Endothelial cell of umbilical vein (primary cell): ENCODE measurements at regions not wholly inside any gene's neighbourhood (a gene's known extent, or its start where the extent isn't known, plus 50 kb on each side); places are given as distances from the start of the nearest gene placed in this dataset.

Source experiments
- BruUV-seq: library from RNA; stranded (reverse); fragments of 400-500 nt; replicated peaks from 2 replicates; lab custom pipeline; 2021; lab: Mats Ljungman, UMichigan
- CTCF ChIA-PET: fragments of 300-600, 350-600 bp; sonication (Branson Sonifier 250); formaldehyde crosslinking; loops from one replicate; lab custom pipeline; 2021; ENCODE audit warnings: antibody characterized with exemption, inconsistent platforms; lab: Charles Lee
- POLR2A ChIA-PET: fragments of 300-600, 350-600 bp; sonication (Branson Sonifier 250); formaldehyde crosslinking; loops from one replicate; lab custom pipeline; 2021; ENCODE audit warnings: antibody characterized with exemption, inconsistent platforms; lab: Charles Lee
- DNase-seq: peaks from one replicate; pipeline ENCODE4 v3.0.0-alpha.2; 2011; ENCODE audit warnings: low read depth, low spot score
- FAIRE-seq: peaks from 2 replicates; lab custom pipeline; 2011; peaks lifted over from hg19 to GRCh38; lab: Jason Lieb, UNC
- H2AFZ ChIP-seq: 2 replicates; pipeline ENCODE4 v1.6.0; 2012; ENCODE audit warnings: low read depth, low read length, control low read depth, inconsistent platforms
- H3K27ac ChIP-seq: 2 replicates; pipeline ENCODE4 v1.5.1; 2011; ENCODE audit warnings: low read depth, mild to moderate bottlenecking, control low read depth, low read length, moderate library complexity; ENCODE audit not compliant: insufficient read depth
- H3K27me3 ChIP-seq, 2 experiments: 2 replicates each; pipeline versions ENCODE4 v1.6.0 to v1.6.1; 2011; ENCODE audit warnings: low read length in 2 of 2, mixed read lengths in 1 of 2; ENCODE audit not compliant: control insufficient read depth in 2 of 2, insufficient read depth in 2 of 2
- H3K36me3 ChIP-seq, 2 experiments: 2 replicates in 1 of 2; 3 replicates in 1 of 2; pipeline ENCODE4 v1.5.1; 2011; ENCODE audit warnings: low read length in 2 of 2, mild to moderate bottlenecking in 1 of 2, moderate library complexity in 1 of 2; ENCODE audit not compliant: control insufficient read depth in 2 of 2, insufficient read depth in 2 of 2; ENCODE audit errors: extremely low read depth in 1 of 2
- H3K4me1 ChIP-seq: 3 replicates; pipeline ENCODE4 v1.5.1; 2011; ENCODE audit warnings: mild to moderate bottlenecking, low read length; ENCODE audit not compliant: control insufficient read depth, insufficient read depth; ENCODE audit errors: extremely low read depth
- H3K4me2 ChIP-seq: 2 replicates; pipeline ENCODE4 v1.6.1; 2011; ENCODE audit warnings: low read length, control low read depth, mixed read lengths; ENCODE audit not compliant: insufficient read depth
- H3K4me3 ChIP-seq, 3 experiments: fragments of 200-600 bp in 1 of 3; sonication (generic), shearing (Covaris generic) in 1 of 3; replicated peaks in 1 of 3; 2 replicates each; pipeline ENCODE4 v1.5.1; 2011 to 2016; ENCODE audit warnings: control low read depth in 3 of 3, low read length in 3 of 3, mild to moderate bottlenecking in 2 of 3, inconsistent platforms in 1 of 3, low read depth in 1 of 3, moderate library complexity in 1 of 3; ENCODE audit not compliant: insufficient read depth in 1 of 3
- H3K79me2 ChIP-seq: 2 replicates; pipeline ENCODE4 v1.6.0; 2012; ENCODE audit warnings: low read length, inconsistent platforms; ENCODE audit not compliant: control insufficient read depth, insufficient read depth
- H3K9ac ChIP-seq: replicated peaks from 2 replicates; pipeline ENCODE3; 2011; ENCODE audit warnings: low read length, control low read depth; ENCODE audit not compliant: insufficient read depth; ENCODE audit errors: extremely low read depth
- H3K9me1 ChIP-seq: replicated peaks from 3 replicates; pipeline ENCODE4 v1.6.0; 2011; ENCODE audit warnings: mild to moderate bottlenecking, low read length; ENCODE audit not compliant: control insufficient read depth, insufficient read depth; ENCODE audit errors: extremely low read depth
- H3K9me3 ChIP-seq: replicated peaks from 2 replicates; pipeline ENCODE4 v1.5.1; 2012; ENCODE audit warnings: low read length, inconsistent platforms; ENCODE audit not compliant: control insufficient read depth, insufficient read depth
- H4K20me1 ChIP-seq: replicated peaks from 2 replicates; pipeline ENCODE3; 2011; ENCODE audit warnings: mild to moderate bottlenecking, low read length; ENCODE audit not compliant: control insufficient read depth, insufficient read depth; ENCODE audit errors: extremely low read depth
- CTCF ChIP-seq, 2 donors: IDR thresholded peaks; 1 replicate in 1 of 2; 2 replicates in 1 of 2; pipeline ENCODE4 v1.5.1; 2011; ENCODE audit warnings: low read length in 2 of 2, mild to moderate bottlenecking in 2 of 2, moderate library complexity in 2 of 2, control low read depth in 1 of 2, inconsistent platforms in 1 of 2, low read depth in 1 of 2; ENCODE audit not compliant: insufficient read depth in 1 of 2; ENCODE audit errors: extremely low read depth in 1 of 2
- EZH2 ChIP-seq: IDR thresholded peaks from 2 replicates; pipeline ENCODE4 v1.6.1; 2012; ENCODE audit warnings: borderline replicate concordance, low read depth, mild to moderate bottlenecking, moderate library complexity, low read length, inconsistent platforms; ENCODE audit not compliant: severe bottlenecking
- FOS ChIP-seq: IDR thresholded peaks from 2 replicates; pipeline ENCODE4 v1.6.1; 2011; ENCODE audit warnings: mild to moderate bottlenecking, low read length, moderate library complexity, borderline replicate concordance; ENCODE audit not compliant: insufficient read depth
- GATA2 ChIP-seq: IDR thresholded peaks from 2 replicates; pipeline ENCODE4 v1.7.0; 2011; ENCODE audit warnings: low read depth, mild to moderate bottlenecking, moderate library complexity, mixed read lengths, low read length; ENCODE audit not compliant: insufficient read length, insufficient read depth
- JUN ChIP-seq: IDR thresholded peaks from 2 replicates; pipeline ENCODE4 v1.6.1; 2011; ENCODE audit warnings: borderline replicate concordance, low read depth; ENCODE audit not compliant: insufficient read length, insufficient read depth
- MYC ChIP-seq: IDR thresholded peaks from one replicate; pipeline ENCODE4 v1.6.1; 2011; ENCODE audit warnings: mild to moderate bottlenecking, low read depth, low read length
- POLR2A ChIP-seq: IDR thresholded peaks from 2 replicates; pipeline ENCODE4 v1.6.1; 2012; ENCODE audit warnings: low read depth, mild to moderate bottlenecking, control low read depth, low read length
- dilution Hi-C: fragments of 300-500 bp; cut with MboI; formaldehyde crosslinking; loops from one replicate; pipeline ENCODE4 v1.15.0; 2019; ENCODE audit warnings: low sequenced_read_pairs; ENCODE audit not compliant: extremely low pct_ligation_motif_present
- intact Hi-C: fragments of 100-400 bp; cut with micrococcal nuclease; formaldehyde crosslinking; loops from one replicate; pipeline ENCODE4 v1.10.0; 2022
- TF ChIP-seq, protein P1 (sequence below): IDR thresholded peaks from 2 replicates; pipeline ENCODE4 v1.6.1; 2011; ENCODE audit not compliant: insufficient read depth, insufficient read length

GRCh38 chr13:111459803-111460547 lies 139.5 kb downstream of the TEX29 start:
- intact Hi-C loops = no loop called here

DNA sequence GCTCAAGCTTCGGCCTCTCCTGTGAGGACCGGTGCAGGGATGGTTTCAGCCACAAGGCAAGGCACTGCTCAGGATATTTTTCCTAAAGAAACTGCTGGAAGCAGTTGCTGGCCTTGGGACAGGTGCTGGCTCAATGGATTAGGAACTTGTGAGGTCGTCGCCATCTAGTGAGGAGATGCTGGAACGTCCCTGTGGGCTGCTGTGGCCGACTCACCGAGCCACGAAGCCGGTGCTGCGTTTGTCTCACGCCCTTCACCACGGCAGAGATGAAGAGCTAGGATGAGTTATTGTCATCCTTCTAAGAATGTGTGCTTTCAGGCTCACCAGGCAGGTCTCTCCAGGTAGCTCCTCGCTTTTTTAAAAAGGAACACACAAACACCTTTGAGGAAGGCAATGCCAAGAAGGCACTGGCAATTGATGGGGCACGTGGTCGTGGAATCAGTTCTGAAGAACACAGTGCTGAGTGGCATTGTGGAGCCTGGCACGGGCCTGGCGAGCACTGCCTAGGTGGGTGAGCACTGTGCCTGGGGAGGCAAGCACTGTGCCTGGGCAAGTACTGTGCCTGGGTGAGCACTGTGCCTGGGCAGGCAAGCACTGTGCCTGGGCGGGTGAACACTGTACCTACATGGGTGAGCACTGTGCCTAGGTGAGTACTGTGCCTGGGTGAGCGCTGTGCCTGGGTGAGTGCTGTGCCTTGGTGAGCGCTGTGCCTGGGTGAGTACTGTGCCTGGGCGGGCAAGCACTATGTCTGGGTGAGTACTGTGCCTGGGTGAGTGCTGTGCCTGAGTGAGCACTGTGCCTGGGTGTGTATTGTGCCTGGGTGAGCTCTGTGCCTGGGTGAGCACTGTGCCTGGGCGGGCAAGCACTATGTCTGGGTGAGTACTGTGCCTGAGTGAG lies 140.4 kb downstream of the TEX29 start:
- DNase-seq = no peak
- Histone ChIP-seq H2AFZ (no peak overlapping the region), H3K4me2 (no peak overlapping the region), H3K36me3 (no peaks in the 10 kb centered on the region), H3K4me3 (no peak overlapping the region), H3K9me1 (no peaks in the 10 kb centered on the region), H3K27ac (no peak overlapping the region), H3K9me3 (no peaks in the 10 kb centered on the region), H3K79me2 (no peaks in the 10 kb centered on the region), H3K4me1 (no peaks in the 10 kb centered on the region), H4K20me1 (no peaks in the 10 kb centered on the region), H3K27me3 (no peaks in the 10 kb centered on the region), H3K9ac (no peak overlapping the region)
- dilution Hi-C loops (no loop called here), intact Hi-C loops (no loop called here)
- CTCF ChIA-PET = no interaction called here
- no peak for FAIRE-seq
- no TSS peak for BruUV-seq
- TF ChIP-seq EZH2 (no peak), CTCF (IDR thresholded peaks at IDR 0.05; ENCODE audit: extremely low read depth in 1 of 2, insufficient read depth in 1 of 2, low read depth in 1 of 2, low read length in 2 of 2) (peak in 1 of 2 donors; percentile 19), GATA2 (no peak), MYC (no peak), FOS (no peak)
- TF ChIP-seq, protein P1, sequence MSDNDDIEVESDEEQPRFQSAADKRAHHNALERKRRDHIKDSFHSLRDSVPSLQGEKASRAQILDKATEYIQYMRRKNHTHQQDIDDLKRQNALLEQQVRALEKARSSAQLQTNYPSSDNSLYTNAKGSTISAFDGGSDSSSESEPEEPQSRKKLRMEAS = no peak
- POLR2A ChIA-PET = no interaction called here

More at GRCh38 chr13:111459803-111460547, 139.5 kb downstream of the TEX29 start:
- CTCF ChIA-PET = no interaction called here
- Histone ChIP-seq H3K4me2 (no peak overlapping the region), H3K36me3 (no peaks in the 10 kb centered on the region), H3K79me2 (no peaks in the 10 kb centered on the region), H3K27me3 (no peaks in the 10 kb centered on the region), H3K27ac (no peak overlapping the region), H3K9ac (no peak overlapping the region), H3K4me3 (no peak overlapping the region), H4K20me1 (no peaks in the 10 kb centered on the region), H3K9me3 (no peaks in the 10 kb centered on the region), H3K9me1 (no peaks in the 10 kb centered on the region), H2AFZ (no peak overlapping the region), H3K4me1 (no peaks in the 10 kb centered on the region)
- DNase-seq = no peak
- TF ChIP-seq FOS (no peak), MYC (no peak), POLR2A (no peak), GATA2 (no peak), JUN (no peak)
- no TSS peak for BruUV-seq
- POLR2A ChIA-PET = no interaction called here
- dilution Hi-C loops = no loop called here
- FAIRE-seq = no peak
